PC-3 (cell line): ENCODE measurements at regions not wholly inside any gene's neighbourhood (a gene's known extent, or its start where the extent isn't known, plus 50 kb on each side); places are given as distances from the start of the nearest gene placed in this dataset.

Experiments used
- ATAC-seq: fragments of 200-7000 bp; cut with Tn5 transposase; 2 replicates; pipeline ENCODE4 v1.9.1; 2020; ENCODE audit warnings: mild to moderate bottlenecking, moderate library complexity
- BruUV-seq: library from RNA; stranded (reverse); fragments of 400-500 nt; replicated peaks from 2 replicates; lab custom pipeline; 2021; lab: Mats Ljungman, UMichigan
- CTCF ChIA-PET: fragments of 300-600 bp; sonication (Branson Sonifier 250); formaldehyde crosslinking; loops from one replicate; lab custom pipeline; 2022; ENCODE audit warnings: antibody characterized with exemption; lab: Charles Lee
- POLR2A ChIA-PET: fragments of 300-600 bp; sonication (Branson Sonifier 250); formaldehyde crosslinking; loops from one replicate; lab custom pipeline; 2022; ENCODE audit warnings: antibody characterized with exemption; ENCODE audit not compliant: unreplicated experiment; lab: Charles Lee
- DNase-seq: peaks from one replicate; pipeline ENCODE4 v3.0.0-alpha.2; 2015
- H2AFZ ChIP-seq: fragments of 300-600 bp; sonication (generic); 2 replicates; pipeline ENCODE4 v1.6.0; 2016; ENCODE audit warnings: antibody characterized with exemption, low read length
- H3F3A ChIP-seq: fragments of 300-600 bp; sonication (generic); one replicate; pipeline ENCODE4 v1.6.0; 2017; ENCODE audit warnings: antibody characterized with exemption, low read length, control low read depth, mild to moderate bottlenecking; ENCODE audit not compliant: unreplicated experiment
- H3K27ac ChIP-seq: fragments of 300-600 bp; sonication (generic); 2 replicates; pipeline ENCODE4 v1.5.1; 2016; ENCODE audit warnings: mild to moderate bottlenecking, low read length
- H3K27me3 ChIP-seq: fragments of 300-600 bp; sonication (generic); 2 replicates; pipeline ENCODE4 v1.6.1; 2016; ENCODE audit warnings: low read length, mixed read lengths
- H3K36me3 ChIP-seq: fragments of 300-600 bp; sonication (generic); 2 replicates; pipeline ENCODE4 v1.6.1; 2016; ENCODE audit warnings: low read depth, mixed run types, low read length, mixed read lengths
- H3K4me1 ChIP-seq: fragments of 300-600 bp; sonication (generic); 2 replicates; pipeline ENCODE4 v1.5.1; 2016; ENCODE audit warnings: low read length; ENCODE audit not compliant: insufficient read depth
- H3K4me2 ChIP-seq: fragments of 300-600 bp; sonication (generic); 2 replicates; pipeline ENCODE4 v1.6.0; 2016; ENCODE audit warnings: low read length
- H3K4me3 ChIP-seq: fragments of 300-600 bp; sonication (generic); 2 replicates; pipeline ENCODE4 v1.5.1; 2016; ENCODE audit warnings: mild to moderate bottlenecking, low read length, mixed read lengths
- H3K79me2 ChIP-seq: fragments of 300-600 bp; sonication (generic); 2 replicates; pipeline ENCODE4 v1.6.1; 2017; ENCODE audit warnings: low read length, mixed read lengths
- H3K9ac ChIP-seq: fragments of 300-600 bp; sonication (generic); 2 replicates; pipeline ENCODE4 v1.6.0; 2016; ENCODE audit warnings: mild to moderate bottlenecking, low read length
- H3K9me2 ChIP-seq: fragments of 300-600 bp; sonication (generic); replicated peaks from 2 replicates; pipeline ENCODE4 v1.6.1; 2016; ENCODE audit warnings: mixed run types, low read length, mixed read lengths
- H3K9me3 ChIP-seq: fragments of 300-600 bp; sonication (generic); 2 replicates; pipeline ENCODE4 v1.6.1; 2016; ENCODE audit warnings: low read length, mixed read lengths
- H4K20me1 ChIP-seq: fragments of 300-600 bp; sonication (generic); 2 replicates; pipeline ENCODE4 v1.6.1; 2016; ENCODE audit warnings: low read length, mixed read lengths
- CTCF ChIP-seq: fragments of 300-600 bp; sonication (generic); conservative IDR thresholded peaks from 2 replicates; pipeline ENCODE4 v1.5.1; 2017; ENCODE audit warnings: antibody characterized with exemption, low read depth, mild to moderate bottlenecking, low read length
- EZH2 ChIP-seq: fragments of 300-600 bp; sonication (generic); IDR thresholded peaks from one replicate; pipeline ENCODE4 v1.6.1; 2017; ENCODE audit warnings: antibody characterized with exemption, mild to moderate bottlenecking, low read length; ENCODE audit not compliant: unreplicated experiment
- EZH2phosphoT487 ChIP-seq: fragments of 300-600 bp; sonication (generic); IDR thresholded peaks from 2 replicates; pipeline ENCODE4 v1.6.1; 2018; ENCODE audit warnings: mild to moderate bottlenecking, antibody characterized with exemption, low read length, borderline replicate concordance
- intact Hi-C: fragments of 100-400 bp; cut with micrococcal nuclease; formaldehyde crosslinking; loops from 2 replicates; pipeline ENCODE4 v1.9.0; 2023

GRCh38 chr6:40195428-40196134, 261.3 kb upstream of the MOCS1 start:
- intact Hi-C loops = no loop called here

GRCh38 chr6:40194447-40195170, 260.3 kb upstream of the MOCS1 start:
- DNase-seq = no peak
- BruUV-seq = no TSS peak
- TF ChIP-seq EZH2phosphoT487 (no peak), EZH2 (no peak), CTCF (no peak)
- Histone ChIP-seq H2AFZ (no peak overlapping the region), H3K4me2 (no peak overlapping the region), H3K79me2 (no peaks in the 10 kb centered on the region), H3K9me3 (0 out of 2 replicates have a peak, but pooled peaks cover 6% of the 10 kb centered on the region), H3F3A (no peaks in the 10 kb centered on the region), H3K27me3 (no peaks in the 10 kb centered on the region), H3K27ac (no peak overlapping the region), H3K9me2 (no peaks in the 10 kb centered on the region), H3K36me3 (no peaks in the 10 kb centered on the region), H4K20me1 (no peaks in the 10 kb centered on the region), H3K4me3 (no peak overlapping the region), H3K9ac (no peak overlapping the region), H3K4me1 (no peaks in the 10 kb centered on the region)
- ChIA-PET CTCF (no interaction called here), POLR2A (no interaction called here)
- ATAC-seq = no peak
- intact Hi-C loops = no loop called here

More at GRCh38 chr6:40195428-40196134, 261.3 kb upstream of the MOCS1 start:
- no peak overlapping the region for H3K4me3 ChIP-seq
- H3K79me2 ChIP-seq = no peaks in the 10 kb centered on the region
- DNase-seq = no peak
- no peak for TF ChIP-seq EZH2phosphoT487
- TF ChIP-seq CTCF = no peak
- no peak for TF ChIP-seq EZH2
- H4K20me1 ChIP-seq = no peaks in the 10 kb centered on the region
- no peak overlapping the region for H2AFZ ChIP-seq
- no peaks in the 10 kb centered on the region for H3K27me3 ChIP-seq
- H3K4me2 ChIP-seq = no peak overlapping the region
- H3K9me2 ChIP-seq = no peaks in the 10 kb centered on the region
- no peak for ATAC-seq
- H3F3A ChIP-seq = no peaks in the 10 kb centered on the region
- H3K36me3 ChIP-seq = no peaks in the 10 kb centered on the region
- H3K4me1 ChIP-seq = no peaks in the 10 kb centered on the region
- H3K9me3 ChIP-seq = 0 out of 2 replicates have a peak, but pooled peaks cover under 1% of the 10 kb centered on the region
- H3K27ac ChIP-seq = no peak overlapping the region
- no peak overlapping the region for H3K9ac ChIP-seq
- ChIA-PET CTCF (no interaction called here), POLR2A (no interaction called here)
- no TSS peak for BruUV-seq

- H3K4me2 ChIP-seq = no peak overlapping the region
- intact Hi-C loops = no loop called here
- H3K9me2 ChIP-seq = no peaks in the 10 kb centered on the region
- no peaks in the 10 kb centered on the region for H3K27me3 ChIP-seq
- DNase-seq (no peak), ATAC-seq (no peak)
- H2AFZ ChIP-seq = no peak overlapping the region
- H3K4me1 ChIP-seq = no peaks in the 10 kb centered on the region
- H3K36me3 ChIP-seq = no peaks in the 10 kb centered on the region
- no peaks in the 10 kb centered on the region for H3F3A ChIP-seq
- no peaks in the 10 kb centered on the region for H3K79me2 ChIP-seq
- no peak overlapping the region for H3K9ac ChIP-seq
- TF ChIP-seq CTCF (no peak), EZH2 (no peak), EZH2phosphoT487 (no peak)
- no peaks in the 10 kb centered on the region for H4K20me1 ChIP-seq
- CTCF ChIA-PET = no interaction called here
- H3K9me3 ChIP-seq = 0 out of 2 replicates have a peak, but pooled peaks cover 14% of the 10 kb centered on the region
- no TSS peak for BruUV-seq
- no peak overlapping the region for H3K27ac ChIP-seq
- POLR2A ChIA-PET = no interaction called here
- H3K4me3 ChIP-seq = no peak overlapping the region
These were observed 258.3 kb upstream of the MOCS1 start for GRCh38 chr6:40192516-40192915.
